HG03103 (cell line): ENCODE measurements at regions not wholly inside any gene's neighbourhood (a gene's known extent, or its start where the extent isn't known, plus 50 kb on each side); places are given as distances from the start of the nearest gene placed in this dataset.
"Not testable (repeated sequence)": the region's sequence is repeated elsewhere in the genome, so short reads cannot be mapped to it uniquely, and the experiment has no call there.

Experiments
- ATAC-seq: cut with Tn5 transposase; IDR thresholded peaks from one replicate; pipeline ENCODE4 v1.9.1; 2021; ENCODE audit warnings: low read depth; ENCODE audit not compliant: unreplicated experiment

DNA sequence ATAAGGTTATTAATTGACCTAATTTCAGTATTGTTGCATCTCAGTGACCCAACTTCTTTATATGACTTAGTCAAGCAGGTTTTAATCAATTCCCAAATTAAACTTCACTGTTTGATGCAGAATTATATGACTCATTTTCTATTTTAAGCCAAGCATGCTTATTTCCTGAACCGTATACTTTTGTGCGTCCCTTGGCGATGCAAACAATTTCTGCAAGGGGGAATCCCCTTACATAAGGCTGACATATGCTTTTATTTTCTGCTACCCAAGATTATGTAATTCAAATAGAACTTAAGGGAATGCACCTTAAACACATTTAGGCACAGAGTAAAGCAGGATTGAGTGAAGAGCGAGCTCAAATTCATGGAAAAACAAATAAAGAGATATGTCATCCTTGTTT, 303.9 kb downstream of the PDCD6IP start:
- no peak for ATAC-seq

DNA sequence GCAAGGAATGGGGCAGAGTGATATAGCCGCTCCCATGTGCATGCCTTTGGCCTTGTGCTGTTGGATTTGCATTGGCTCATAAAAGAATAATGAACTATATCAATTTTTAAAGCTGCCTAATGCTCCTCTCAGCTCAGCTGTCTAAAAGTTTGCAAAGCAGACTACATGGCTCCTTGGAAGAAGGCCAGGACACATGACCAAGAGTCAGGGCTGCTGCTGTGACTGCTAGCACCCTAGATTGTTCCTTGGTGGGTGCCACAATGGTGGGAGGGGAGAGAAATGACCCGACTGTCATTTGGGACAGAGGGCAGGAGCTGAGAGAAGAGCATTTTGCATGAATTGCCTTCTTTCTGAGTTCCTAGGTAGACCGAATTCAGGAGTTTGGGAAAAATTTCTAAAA, 307.9 kb downstream of the PDCD6IP start:
- ATAC-seq, result no peak

DNA sequence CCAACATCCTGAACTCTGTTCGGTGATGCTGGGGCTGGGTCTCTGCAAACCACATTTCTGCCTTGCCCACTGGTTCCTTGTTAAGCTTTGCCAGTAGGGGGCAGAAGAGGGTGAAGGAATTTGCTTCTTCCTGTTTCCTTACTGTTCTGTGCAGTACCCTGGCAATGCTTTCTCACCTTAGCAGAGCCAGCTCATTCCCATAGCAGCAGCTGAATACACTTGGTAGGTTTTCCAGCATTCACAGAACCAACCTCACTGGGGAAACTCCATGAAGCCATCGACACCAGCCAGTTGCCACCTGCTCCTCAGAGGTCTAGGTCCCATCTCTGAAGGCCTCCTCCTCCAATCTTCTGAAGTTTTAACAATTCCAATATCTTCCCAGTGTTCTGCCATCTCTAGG, 308.4 kb downstream of the PDCD6IP start:
- peak; percentile 33 for ATAC-seq

DNA sequence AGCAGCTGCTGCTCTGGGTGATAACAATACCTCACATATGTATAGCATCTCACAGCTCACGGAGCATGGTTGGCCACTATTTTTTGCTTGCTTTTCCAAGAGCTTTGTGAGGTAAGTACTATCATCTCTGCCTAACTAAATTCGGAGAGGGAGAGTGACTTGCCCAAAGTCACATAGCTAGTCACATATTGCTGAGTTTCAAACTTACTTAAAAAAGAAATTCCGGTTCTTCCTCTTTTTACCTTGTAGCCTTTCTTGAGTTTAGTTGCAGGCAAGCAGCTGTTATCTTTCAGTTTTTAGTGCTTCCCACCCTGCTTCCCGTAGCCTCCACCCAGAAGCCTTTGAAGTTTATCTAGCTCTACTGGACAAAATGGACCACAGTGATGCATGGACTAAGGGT, 309.2 kb downstream of the PDCD6IP start:
- peak; percentile 49 for ATAC-seq

DNA sequence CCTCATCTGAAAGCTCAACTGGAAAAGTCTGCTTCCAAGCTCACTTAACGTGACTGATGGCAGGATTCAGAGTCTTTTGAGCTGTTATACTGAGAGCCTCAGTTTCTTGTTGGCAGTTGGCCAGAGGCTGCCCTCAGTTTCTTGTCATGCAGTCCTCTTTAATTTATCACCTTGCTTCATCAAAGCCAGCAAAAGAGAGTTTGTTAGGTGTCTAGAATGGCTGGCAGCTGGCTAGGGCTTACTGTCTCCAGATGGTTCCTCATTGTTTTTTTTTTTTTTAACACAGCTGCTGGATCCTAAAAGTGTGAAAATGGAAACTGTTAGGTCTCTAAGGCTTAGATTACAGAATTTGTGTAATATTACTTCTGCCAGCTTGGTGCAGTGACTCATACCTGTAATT, 310.6 kb downstream of the PDCD6IP start:
- no peak for ATAC-seq

DNA sequence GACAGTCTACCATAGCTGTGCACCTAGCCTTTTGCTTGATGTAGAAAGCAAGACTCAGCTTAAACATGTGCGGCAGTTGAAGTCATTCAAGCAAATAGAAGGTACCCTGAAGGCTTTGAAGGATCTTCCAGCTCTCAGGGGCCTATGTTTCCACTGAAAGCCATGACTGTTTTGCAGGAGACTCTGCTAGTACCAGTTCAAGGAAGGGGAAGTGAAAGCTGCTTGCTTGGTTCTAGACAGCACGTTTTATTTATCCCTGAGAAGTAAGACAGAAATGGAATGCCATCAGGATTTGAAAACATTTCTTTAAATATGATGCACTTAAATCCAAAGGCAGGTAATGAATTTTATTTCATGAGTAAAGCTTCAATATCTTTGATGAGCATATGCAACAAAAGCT, 311.4 kb downstream of the PDCD6IP start:
- ATAC-seq, result peak; percentile 40

DNA sequence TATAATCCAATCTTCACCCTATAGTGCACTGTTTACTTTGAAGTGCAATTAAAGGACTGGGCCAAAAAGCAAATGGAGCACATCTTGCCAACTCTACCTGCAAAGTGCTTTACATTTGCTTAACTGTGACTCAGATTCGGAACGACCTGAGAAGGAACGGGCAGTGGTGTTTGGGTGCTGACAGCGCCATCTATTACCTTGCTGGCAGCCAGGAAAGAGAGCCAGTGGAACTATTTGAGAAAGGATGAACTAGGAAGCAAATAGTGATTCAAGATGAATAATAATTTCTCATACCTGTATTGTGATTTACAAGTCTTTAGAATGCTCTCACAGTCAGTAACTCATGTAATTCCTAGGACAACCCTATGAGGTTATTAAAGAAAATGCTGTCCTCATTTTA, 312.9 kb downstream of the PDCD6IP start:
- ATAC-seq, result no peak

DNA sequence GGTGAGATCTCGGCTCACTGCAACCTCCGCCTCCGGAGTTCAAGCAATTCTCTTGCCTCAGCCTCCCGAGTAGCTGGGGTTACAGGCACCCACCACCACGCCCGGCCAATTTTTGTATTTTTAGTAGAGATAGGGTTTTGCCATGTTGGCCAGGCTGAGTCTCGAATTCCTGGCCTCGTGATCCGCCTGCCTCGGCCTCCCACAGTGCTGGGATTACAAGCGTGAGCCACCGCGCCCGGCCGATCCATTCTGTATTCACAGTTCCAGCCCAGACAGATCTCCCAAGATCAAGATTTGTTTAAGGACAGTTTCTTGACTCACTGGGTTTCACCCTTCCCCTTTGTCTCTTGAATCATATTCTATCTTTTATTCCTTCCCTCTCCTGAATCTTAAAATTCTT, 313.8 kb downstream of the PDCD6IP start:
- not testable (repeated sequence) for ATAC-seq

DNA sequence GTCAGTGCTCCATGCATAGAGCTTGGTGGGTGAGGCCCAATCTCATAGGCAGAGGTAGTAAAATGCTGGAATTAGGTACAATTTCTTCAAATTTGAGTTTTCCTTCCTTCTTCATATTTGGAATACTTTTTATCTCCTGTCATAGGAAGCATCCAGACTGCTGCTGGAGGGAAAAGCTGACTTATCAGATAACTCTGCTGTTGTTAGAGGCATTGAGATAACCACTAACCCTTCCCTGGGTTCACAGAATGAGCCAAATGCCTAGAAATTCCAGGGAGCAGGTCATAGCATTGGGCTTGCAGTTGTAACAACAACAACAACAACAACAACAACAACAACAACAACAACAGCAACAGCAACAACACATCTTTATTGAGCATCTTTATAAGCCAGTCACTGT, 332.7 kb downstream of the PDCD6IP start:
- no peak for ATAC-seq

DNA sequence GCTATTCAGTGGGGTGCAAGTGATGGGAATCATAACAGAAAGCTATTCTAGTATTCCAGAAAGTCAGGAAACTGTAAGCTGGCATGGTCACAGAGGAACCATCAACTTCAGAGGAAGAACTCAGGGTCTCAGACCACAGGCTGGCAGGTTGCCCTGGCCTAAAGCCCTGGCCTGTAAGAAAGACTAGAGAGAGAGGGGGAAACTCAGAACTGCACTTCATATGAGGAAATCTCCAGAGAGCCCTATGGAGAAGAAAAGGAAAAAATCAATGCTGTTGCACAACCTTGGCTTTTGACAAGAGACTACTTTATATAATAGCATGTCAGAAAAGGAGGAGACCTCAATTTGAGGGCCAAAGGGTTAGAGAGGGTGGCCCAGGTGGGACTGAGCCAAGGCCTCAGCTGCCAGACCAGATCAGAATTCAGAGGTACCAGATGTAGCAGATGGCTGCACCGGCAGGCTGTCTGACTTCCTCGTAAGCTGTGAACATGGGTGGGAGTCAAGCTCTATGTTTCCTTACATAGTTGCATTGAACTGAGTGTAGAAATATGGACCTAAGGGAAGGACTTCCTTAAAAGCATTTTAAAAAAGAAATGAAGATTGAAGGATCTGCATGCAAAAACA, 333.8 kb downstream of the PDCD6IP start:
- ATAC-seq, result no peak

DNA sequence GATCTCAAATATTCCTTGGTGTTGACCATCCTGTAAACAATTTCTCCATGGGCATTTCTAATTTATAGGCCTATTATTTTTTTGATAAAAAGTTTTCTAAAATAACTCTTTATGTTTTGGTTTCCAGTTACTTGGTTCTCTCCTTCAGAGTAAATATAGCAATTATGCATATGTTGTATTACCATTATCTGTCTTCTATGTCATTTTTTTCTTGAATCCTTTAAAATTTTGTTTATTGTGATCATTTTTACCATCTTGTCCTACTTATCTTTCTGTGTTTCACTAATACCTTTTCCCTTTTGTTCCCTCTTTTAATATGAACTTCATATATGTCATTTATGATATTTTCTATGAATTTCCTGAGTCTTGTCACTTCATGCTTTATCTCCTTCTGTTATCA, 341.1 kb downstream of the PDCD6IP start:
- ATAC-seq, result no peak

DNA sequence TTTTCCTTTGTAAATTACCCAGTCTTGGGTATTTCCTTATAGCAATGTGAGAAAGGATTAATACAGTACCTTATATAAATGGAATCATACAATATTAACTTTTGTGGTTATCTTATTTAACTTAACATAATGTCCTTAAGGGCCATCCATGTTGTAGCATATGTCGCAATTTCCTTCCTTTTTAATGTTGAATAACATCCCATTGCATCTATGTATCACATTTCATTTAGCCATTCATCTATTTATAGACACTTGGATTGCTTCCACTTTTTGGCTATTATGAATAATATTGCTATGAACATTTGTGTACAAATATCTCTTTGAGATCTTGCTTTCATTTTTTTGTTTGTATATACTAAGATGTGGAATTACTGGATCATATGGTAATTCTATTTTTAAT, 342.2 kb downstream of the PDCD6IP start:
- no peak for ATAC-seq

DNA sequence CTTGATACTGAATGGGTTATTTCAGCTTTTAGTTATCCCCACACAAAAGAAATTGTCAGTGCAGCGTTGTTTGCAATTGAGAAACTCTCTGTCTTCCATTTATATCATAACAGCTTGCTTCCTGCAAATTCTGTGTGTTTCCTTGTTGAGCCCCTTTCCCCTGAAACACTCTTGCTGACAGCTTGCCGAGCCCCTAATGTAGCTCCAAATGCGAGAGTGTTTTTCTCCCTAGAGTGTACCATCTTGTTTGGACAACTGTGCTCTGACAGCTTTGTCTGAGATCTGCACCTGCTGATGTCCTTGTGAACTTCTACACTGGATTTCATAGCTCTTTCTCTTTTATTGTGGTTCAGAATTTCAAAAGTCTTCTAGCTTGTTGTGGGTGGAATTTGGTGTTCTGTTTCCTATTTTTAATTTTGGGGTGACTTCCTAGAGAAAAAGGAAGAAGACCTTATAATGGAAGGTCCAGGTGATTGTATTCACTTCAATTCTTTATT, 343.5 kb downstream of the PDCD6IP start:
- no peak for ATAC-seq

DNA sequence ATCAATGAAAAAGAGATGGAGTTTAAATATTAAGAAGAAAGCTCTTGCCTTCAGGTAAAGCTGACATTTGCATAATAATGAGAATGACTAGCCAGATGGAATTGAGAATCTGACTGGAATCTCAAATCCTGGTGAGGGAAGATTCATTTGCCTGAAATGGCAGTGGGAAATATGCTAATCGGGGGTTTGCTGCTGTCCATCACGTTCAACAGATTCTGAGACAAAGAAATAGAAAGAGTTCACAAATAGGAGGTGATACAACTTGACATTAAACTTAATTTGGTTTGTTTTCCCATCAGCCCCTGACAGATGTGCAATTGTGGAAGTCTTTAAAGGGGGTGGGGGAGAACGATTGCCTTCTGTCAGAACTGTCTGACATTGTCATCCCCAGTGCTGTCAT, 347.4 kb downstream of the PDCD6IP start:
- no peak for ATAC-seq

DNA sequence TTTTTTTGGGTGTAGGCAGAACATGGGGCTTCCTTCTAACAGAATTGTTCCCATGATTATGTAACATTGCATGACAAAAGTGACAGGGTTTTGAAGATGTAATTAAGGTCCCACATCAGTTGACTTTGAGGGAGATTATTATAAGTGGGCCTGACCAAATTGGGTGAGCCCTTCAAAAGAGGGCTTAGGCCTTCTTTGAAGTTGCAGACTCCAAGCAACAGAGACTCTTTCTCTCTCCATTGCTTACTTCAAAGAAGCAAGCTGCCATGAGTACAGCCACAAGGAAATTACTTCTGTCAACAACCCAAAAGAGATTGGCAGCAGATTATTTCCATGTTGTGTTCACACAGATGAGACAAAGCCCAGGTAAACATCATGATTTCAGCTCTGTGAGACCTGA, 348.2 kb downstream of the PDCD6IP start:
- no peak for ATAC-seq

DNA sequence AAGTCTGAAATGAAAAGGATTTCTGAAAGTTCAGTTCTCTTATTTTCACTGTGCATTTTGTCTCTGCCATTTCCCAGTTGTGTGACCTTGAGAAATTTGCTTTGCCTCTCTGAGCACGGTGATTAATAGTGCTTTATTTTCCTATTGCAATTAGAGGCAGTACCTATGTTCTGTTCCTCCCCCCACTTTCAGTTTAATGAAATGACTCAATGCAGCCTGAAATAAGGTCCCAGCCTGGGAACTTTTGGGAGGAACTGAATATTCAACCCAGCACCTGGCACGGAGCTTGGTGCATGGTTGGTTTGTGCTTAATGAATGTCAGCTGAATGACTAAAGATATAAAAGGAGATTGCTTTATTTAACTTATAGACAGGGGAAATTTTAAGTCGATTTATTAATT, 352.6 kb downstream of the PDCD6IP start:
- no peak for ATAC-seq

DNA sequence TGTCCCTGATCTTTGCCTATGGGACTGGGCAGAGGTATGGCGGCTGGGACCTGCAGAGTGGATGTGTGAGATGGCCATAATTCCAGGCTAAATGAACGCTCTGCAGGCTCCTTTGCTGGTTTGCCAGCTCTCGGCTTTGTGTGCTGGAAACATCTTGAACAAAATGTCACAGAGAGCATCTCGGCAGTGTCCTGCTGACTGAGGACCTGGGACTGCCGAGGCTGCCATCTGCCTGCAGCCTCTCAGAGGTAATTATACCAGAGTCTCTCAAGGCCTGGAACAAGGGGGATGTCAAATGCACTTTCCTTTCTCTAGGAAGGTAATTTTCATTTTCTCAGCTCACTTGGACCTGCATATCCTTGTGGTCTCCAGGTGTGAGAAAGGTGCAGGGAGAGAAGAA, 354.2 kb downstream of the PDCD6IP start:
- no peak for ATAC-seq

DNA sequence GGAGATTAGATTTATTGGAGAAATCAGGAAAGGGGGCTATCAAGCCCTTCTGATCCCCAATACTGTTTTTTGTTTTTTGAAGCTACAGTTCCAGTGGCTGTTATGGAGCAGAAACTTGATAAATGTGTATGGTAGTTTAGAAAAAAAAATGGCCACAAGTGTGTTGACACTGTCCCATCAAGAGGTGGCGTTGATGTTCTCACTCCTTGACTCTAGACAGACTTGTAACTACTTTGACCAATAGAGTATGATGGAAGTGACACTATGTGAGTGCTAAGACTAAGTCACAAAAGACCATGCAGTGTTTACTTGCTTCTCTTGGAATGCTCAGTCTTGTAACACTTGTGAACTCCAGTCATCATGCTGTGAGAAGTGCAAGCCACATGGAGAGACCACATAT, 356.7 kb downstream of the PDCD6IP start:
- ATAC-seq, result no peak

DNA sequence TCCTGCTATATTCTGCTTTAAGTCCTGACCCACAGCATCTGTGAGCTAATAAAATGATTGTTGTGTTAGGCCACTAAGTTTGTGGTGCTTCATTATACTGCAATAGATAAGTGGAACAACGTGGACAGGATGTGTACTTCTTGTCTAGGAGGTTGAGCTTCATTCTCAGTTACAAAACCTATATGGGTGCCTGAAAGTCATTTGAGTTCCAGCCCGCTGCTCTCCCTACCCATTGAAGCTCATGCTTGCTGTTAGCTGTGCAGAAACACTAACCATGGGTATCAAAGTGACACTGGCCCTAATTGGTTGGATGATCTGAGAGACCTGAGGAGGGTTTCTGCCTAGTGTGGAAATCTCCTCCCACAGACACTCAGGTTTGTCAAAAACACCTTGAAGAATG, 357.2 kb downstream of the PDCD6IP start:
- ATAC-seq, result no peak

DNA sequence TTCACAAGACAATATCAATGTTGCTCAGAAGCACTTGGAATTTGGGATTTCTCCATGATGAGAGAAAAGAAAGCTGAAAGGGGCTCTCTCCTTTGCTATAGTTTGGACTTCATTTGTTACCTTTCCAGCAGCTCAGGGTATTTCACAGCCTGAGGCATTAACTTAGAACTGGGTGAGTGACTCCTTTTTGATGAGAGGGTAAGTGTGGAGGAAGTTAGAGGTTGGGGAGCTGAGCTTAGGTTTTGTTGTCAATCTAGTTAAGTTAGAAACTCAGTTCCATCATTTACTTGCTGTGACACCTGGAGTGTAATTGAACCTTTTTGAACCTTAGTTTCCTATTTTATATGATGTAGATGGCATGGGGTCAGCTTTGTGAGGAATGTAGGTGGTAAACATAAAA, 359.1 kb downstream of the PDCD6IP start:
- no peak for ATAC-seq

DNA sequence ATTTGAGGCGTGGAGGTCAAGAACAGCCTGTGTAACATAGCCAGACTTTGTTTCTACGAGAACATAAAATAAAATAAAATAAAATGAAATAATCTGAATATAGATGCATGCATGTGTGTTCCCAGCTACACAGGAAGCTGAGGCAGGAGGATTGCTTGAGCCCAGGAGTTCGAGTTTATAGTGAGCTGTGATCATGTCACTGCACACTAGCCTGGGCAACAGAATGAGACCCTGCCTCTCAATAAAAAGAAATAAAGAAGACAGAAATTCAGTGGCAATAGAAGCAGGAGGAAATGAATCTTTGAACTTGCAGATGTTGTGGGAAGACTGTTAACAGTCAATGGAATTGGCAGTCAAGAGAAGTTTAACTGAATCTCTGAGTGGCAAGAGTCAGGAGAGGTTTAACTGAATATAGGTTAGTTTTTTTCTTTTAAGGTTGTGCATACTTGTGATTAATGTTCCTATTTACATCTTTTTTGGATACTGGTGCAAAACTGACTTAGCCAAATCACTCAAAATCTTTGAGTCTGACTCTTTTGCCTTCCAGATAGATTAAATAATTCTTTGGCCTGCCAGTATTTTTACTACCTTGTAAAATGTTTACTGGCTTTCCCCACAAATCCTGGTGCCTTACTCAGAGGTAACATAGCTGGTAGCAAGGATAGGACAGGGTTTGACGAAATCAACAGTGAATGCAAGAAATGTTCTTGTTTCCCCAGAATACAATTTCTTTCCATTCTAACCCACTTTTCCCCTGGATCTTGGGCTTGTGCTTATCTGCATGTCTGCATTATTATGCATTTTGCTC, 361.4 kb downstream of the PDCD6IP start:
- ATAC-seq, result no peak

DNA sequence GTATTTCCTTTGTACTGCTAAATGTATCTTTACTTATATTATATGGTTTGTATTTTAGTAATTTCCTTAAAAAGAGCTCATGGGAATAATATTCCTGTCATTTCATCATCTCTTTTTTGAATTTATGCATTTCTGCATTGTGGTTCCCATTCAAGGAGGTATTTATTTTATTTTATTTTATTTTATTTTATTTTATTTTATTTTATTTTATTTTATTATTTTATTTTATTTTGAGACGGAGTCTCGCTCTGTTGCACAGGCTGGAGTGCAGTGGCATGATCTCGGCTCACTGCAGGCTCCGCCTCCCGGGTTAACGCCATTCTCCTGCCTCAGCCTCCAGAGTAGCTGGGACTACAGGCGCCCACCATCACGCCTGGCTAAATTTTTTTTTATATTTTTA, 371.2 kb downstream of the PDCD6IP start:
- not testable (repeated sequence) for ATAC-seq
